LNCaP clone FGC (cell line): ENCODE measurements at regions not wholly inside any gene's neighbourhood (a gene's known extent, or its start where the extent isn't known, plus 50 kb on each side); places are given as distances from the start of the nearest gene placed in this dataset.

Experiments
- DNase-seq: peaks from one replicate; pipeline ENCODE4 v3.0.0-alpha.2; 2011; ENCODE audit warnings: low read depth
- H3K4me3 ChIP-seq: 2 replicates; pipeline ENCODE4 v1.5.1; 2011; ENCODE audit warnings: mild to moderate bottlenecking, low read depth, low read length, control low read depth
- TF ChIP-seq, protein P1 (sequence below): IDR thresholded peaks from 2 replicates; pipeline ENCODE4 v1.5.1; 2012; ENCODE audit warnings: mild to moderate bottlenecking; ENCODE audit not compliant: control insufficient read depth, insufficient read depth; ENCODE audit errors: extremely low read depth

DNA sequence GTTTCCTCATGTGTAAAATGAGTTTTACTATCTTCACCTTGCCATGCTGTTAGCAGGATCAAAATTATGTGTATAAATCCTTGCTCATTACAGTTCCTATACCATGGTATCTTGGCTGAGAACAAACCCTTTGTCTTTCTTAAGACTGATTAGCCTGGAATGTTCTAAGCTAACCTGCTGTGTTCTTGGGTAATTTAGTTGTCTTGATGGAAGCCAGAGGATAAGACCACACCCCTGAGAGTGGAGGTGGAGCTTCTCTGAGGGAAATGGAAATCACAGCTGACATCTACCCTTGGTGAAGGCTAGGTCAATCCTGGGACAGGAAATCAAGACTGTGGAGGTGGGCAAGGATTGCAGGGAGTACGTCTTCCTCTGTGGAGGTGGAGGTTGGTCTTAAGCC lies 206.1 kb upstream of the ARHGAP20 start:
- DNase-seq = no peak
- TF ChIP-seq, protein P1, sequence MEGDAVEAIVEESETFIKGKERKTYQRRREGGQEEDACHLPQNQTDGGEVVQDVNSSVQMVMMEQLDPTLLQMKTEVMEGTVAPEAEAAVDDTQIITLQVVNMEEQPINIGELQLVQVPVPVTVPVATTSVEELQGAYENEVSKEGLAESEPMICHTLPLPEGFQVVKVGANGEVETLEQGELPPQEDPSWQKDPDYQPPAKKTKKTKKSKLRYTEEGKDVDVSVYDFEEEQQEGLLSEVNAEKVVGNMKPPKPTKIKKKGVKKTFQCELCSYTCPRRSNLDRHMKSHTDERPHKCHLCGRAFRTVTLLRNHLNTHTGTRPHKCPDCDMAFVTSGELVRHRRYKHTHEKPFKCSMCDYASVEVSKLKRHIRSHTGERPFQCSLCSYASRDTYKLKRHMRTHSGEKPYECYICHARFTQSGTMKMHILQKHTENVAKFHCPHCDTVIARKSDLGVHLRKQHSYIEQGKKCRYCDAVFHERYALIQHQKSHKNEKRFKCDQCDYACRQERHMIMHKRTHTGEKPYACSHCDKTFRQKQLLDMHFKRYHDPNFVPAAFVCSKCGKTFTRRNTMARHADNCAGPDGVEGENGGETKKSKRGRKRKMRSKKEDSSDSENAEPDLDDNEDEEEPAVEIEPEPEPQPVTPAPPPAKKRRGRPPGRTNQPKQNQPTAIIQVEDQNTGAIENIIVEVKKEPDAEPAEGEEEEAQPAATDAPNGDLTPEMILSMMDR = no peak
- H3K4me3 ChIP-seq = no peak overlapping the region

DNA sequence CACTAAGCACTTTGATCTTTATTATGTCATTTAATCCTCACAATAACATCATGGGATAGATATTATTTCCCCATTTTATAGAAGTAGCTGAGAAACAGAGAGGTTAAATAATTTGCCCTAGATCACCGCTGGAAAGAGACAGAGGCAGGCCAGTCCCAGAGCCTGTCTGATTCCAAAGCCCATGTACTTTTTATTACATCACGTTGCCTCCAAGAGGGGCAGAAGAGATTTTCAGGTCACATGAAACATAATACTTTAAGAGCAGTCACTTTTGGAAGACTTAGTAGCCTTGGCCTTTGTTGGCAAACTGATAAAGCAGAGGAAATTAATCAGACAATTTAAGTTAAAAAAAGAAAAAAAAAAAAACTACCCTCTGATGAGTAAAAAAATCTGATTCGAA lies 200.2 kb upstream of the ARHGAP20 start:
- no peak overlapping the region for H3K4me3 ChIP-seq
- DNase-seq = no peak
- TF ChIP-seq, protein P1 = no peak

DNA sequence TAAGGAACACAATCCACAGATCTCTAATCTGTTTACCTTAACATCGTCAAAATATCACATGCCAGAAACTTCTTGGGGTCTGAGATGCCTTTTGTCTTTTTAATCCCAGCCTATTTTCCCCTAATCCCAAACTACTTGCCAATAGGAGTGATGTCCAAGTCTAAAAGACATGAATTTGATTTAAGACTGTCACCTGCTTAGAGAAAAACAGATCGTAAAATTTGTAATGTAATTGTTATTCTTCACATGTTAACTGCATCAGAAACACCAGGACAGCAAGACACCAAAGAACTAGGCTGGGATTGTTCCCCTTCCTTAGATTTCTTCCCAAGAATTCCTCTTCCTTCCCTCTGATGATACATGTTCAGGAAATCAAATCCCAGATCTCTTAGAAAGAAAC lies 198.1 kb upstream of the ARHGAP20 start:
- TF ChIP-seq, protein P1 = no peak
- DNase-seq = no peak
- H3K4me3 ChIP-seq = no peak overlapping the region

DNA sequence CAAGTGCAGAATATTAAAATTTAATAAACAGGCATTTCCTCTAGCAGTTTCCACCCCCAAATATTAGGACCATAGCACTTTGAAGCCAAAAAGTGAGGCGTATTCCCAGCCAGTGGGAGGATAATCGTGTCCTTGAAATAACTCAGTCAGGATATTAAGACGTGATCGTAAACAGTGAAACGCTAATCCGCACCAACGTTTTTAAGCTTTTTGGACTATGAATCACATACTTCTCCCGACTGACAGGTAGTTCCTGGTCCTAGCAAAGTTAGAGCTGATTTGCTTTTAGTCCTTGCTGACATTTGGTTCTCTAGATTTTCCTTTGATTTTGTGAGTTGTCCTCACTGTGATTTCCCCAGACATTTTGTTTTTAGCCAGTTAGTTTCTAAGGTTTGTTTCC lies 197.1 kb upstream of the ARHGAP20 start:
- TF ChIP-seq, protein P1 = no peak
- DNase-seq = no peak
- H3K4me3 ChIP-seq = no peak overlapping the region

DNA sequence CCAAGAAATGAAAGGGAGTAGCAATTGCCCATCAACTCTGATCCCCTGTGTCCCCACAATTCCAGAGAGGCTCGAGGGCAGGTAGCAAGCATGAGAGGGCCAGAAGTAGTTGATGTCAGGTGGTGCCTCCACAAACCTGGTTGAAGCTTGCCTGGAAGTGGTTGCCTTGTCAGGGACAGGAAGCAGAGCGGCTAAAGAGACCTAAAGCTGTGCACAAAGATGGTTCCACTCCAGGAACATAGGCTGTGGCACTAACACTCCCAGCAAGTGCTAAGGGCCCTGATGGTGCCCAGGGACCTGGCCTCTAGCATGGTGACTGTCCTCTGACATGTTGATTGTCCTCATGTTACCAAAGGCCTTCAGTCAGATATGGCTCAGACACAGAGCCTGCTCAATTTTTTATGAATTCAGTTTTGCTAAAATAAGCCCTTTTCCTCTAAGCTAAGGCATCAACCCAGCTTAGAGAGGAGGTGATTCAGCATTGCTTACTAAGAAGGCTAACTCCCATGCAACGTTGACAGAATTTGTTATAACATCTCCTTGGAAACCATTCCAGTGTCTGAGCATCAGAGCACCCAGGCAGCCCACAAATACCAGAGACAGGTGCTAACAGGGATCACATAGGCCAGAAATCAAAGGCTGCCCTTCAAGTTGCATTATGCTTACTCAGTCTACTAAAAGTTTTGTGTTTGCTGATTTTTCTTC lies 196.3 kb upstream of the ARHGAP20 start:
- H3K4me3 ChIP-seq = no peak overlapping the region
- no peak for DNase-seq
- TF ChIP-seq, protein P1 = no peak

DNA sequence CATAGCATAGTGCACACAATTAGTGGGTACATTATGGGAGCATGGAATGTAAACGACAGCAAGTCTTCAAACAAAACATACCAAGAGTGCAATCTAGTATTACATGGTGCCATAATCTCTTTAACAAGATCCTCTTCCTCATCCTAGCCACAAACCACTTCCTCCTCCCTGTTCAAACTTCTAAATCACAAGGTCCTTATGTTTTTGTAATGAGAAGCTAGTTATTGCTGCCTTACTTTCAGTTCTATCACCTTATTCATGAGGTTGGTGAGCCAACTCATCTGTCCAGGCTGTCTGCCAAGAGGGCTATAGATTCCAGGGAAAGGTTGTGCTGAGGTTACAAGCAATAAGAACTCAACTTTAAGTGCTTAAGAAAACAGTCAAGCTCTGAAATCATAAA lies 195.4 kb upstream of the ARHGAP20 start:
- no peak overlapping the region for H3K4me3 ChIP-seq
- DNase-seq = peak; percentile 37

More for the DNA sequence above, 195.4 kb upstream of the ARHGAP20 start:
- TF ChIP-seq, protein P1 = no peak
